ENCODE measurements at regions not wholly inside any gene's neighbourhood (a gene's known extent, or its start where the extent isn't known, plus 50 kb on each side); places are given as distances from the start of the nearest gene placed in this dataset.

- no peak for TF ChIP-seq EZH2phosphoT487 (IDR thresholded peaks at IDR 0.05; ENCODE audit: insufficient read depth, low read depth)
- no peak for TF ChIP-seq EZH2 (IDR thresholded peaks at IDR 0.05; ENCODE audit: insufficient read depth, poor library complexity, severe bottlenecking)
- no peaks in the 10 kb centered on the region for H3K9me3 ChIP-seq (ENCODE audit: low read depth)
- H3K79me2 ChIP-seq (ENCODE audit: insufficient read depth): no peaks in the 10 kb centered on the region
- no peaks in the 10 kb centered on the region for H4K20me1 ChIP-seq (ENCODE audit: insufficient read depth)
- H3K4me2 ChIP-seq (ENCODE audit: unreplicated experiment): no peak overlapping the region
- no peak for DNase-seq
- in situ Hi-C loops (cut with MboI): no loop called here
- no peaks in the 10 kb centered on the region for H3K27me3 ChIP-seq (replicated peaks; ENCODE audit: insufficient read depth)
- H3K9me2 ChIP-seq (ENCODE audit: insufficient read depth): no peaks in the 10 kb centered on the region
- H2AFZ ChIP-seq: no peak overlapping the region
- no peak overlapping the region for H3K4me3 ChIP-seq
- H3K9ac ChIP-seq: no peak overlapping the region
- no peaks in the 10 kb centered on the region for H3K4me1 ChIP-seq (ENCODE audit: insufficient read depth)
- no peaks in the 10 kb centered on the region for H3F3A ChIP-seq (ENCODE audit: insufficient read depth)
- no peaks in the 10 kb centered on the region for H3K36me3 ChIP-seq (ENCODE audit: low read depth)
- no peak overlapping the region for H3K27ac ChIP-seq
- 22 to 37% methylated on average over 7 of the region's 7 CpGs for WGBS, 2 experiments (ENCODE audit: low coverage in 1 of 2, low lambda C conversion rate in 2 of 2, missing lambda C conversion rate in 2 of 2)
Observed at GRCh38 chr5:20102293-20102692, 114.3 kb upstream of the CDH18 start.

- no peak for DNase-seq
- 6 to 12% methylated on average over 1 of the region's 1 CpG for WGBS, 2 experiments (ENCODE audit: low coverage in 1 of 2, low lambda C conversion rate in 2 of 2, missing lambda C conversion rate in 2 of 2)
- Histone ChIP-seq H3K79me2 (ENCODE audit: insufficient read depth) (no peaks in the 10 kb centered on the region), H3K4me2 (ENCODE audit: unreplicated experiment) (no peak overlapping the region), H3K27ac (no peak overlapping the region), H3F3A (ENCODE audit: insufficient read depth) (no peaks in the 10 kb centered on the region), H3K4me1 (ENCODE audit: insufficient read depth) (no peaks in the 10 kb centered on the region), H3K9ac (no peak overlapping the region), H3K36me3 (ENCODE audit: low read depth) (no peaks in the 10 kb centered on the region), H3K4me3 (no peak overlapping the region), H3K9me3 (ENCODE audit: low read depth) (no peaks in the 10 kb centered on the region), H4K20me1 (ENCODE audit: insufficient read depth) (no peaks in the 10 kb centered on the region), H2AFZ (no peak overlapping the region), H3K9me2 (ENCODE audit: insufficient read depth) (no peaks in the 10 kb centered on the region; the same call in 1 of the 2 replicates), H3K27me3 (replicated peaks; ENCODE audit: insufficient read depth) (no peaks in the 10 kb centered on the region)
- TF ChIP-seq EZH2 (IDR thresholded peaks at IDR 0.05; ENCODE audit: insufficient read depth, poor library complexity, severe bottlenecking): no peak
- TF ChIP-seq EZH2phosphoT487 (IDR thresholded peaks at IDR 0.05; ENCODE audit: insufficient read depth, low read depth): no peak
- in situ Hi-C loops (cut with MboI): no loop called here
Observed at GRCh38 chr5:20098694-20099093, 110.7 kb upstream of the CDH18 start.

DNA sequence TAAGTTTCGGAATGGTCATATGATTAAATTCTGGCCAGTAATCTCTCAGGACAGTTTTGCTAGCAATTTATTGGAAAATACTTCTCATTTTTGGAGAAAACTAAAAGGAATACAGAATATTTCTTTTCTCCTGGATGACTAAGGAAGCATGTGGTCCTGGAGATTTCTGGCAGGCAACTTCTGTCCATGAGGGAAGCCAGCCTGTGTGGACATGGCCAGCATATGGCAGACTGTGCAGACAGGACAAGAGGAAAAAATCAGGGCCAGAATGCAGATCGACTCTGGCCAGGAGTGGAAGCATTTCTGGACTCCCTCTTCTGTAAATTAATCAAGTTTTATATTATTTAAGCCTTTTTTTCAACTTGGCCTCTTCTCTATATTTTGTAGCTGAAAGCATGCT, 100.4 kb upstream of the CDH18 start:
- H2AFZ ChIP-seq: no peak overlapping the region
- no peaks in the 10 kb centered on the region for H3F3A ChIP-seq (ENCODE audit: insufficient read depth)
- TF ChIP-seq EZH2 (IDR thresholded peaks at IDR 0.05; ENCODE audit: insufficient read depth, poor library complexity, severe bottlenecking) (no peak), EZH2phosphoT487 (IDR thresholded peaks at IDR 0.05; ENCODE audit: insufficient read depth, low read depth) (no peak)
- no peaks in the 10 kb centered on the region for H3K36me3 ChIP-seq (ENCODE audit: low read depth)
- H3K27ac ChIP-seq: no peak overlapping the region
- no peak overlapping the region for H3K9ac ChIP-seq
- no peaks in the 10 kb centered on the region for H3K9me2 ChIP-seq (ENCODE audit: insufficient read depth)
- no peaks in the 10 kb centered on the region for H3K79me2 ChIP-seq (ENCODE audit: insufficient read depth)
- H3K4me3 ChIP-seq: no peak overlapping the region
- no peaks in the 10 kb centered on the region for H4K20me1 ChIP-seq (ENCODE audit: insufficient read depth)
- WGBS, 2 experiments (ENCODE audit: low coverage in 1 of 2, low lambda C conversion rate in 2 of 2, missing lambda C conversion rate in 2 of 2): 5 to 10% methylated on average over 2 of the region's 2 CpGs
- no peak for DNase-seq
- no peaks in the 10 kb centered on the region for H3K27me3 ChIP-seq (replicated peaks; ENCODE audit: insufficient read depth)
- no peaks in the 10 kb centered on the region for H3K4me1 ChIP-seq (ENCODE audit: insufficient read depth)
- no peak overlapping the region for H3K4me2 ChIP-seq (ENCODE audit: unreplicated experiment)
- in situ Hi-C loops (cut with MboI): no loop called here
- no peaks in the 10 kb centered on the region for H3K9me3 ChIP-seq (ENCODE audit: low read depth)

- H3K9me2 ChIP-seq (ENCODE audit: insufficient read depth): no peaks in the 10 kb centered on the region
- H2AFZ ChIP-seq: no peak overlapping the region
- DNase-seq: no peak
- 6 to 13% methylated on average over 2 of the region's 2 CpGs for WGBS, 2 experiments (ENCODE audit: low coverage in 1 of 2, low lambda C conversion rate in 2 of 2, missing lambda C conversion rate in 2 of 2)
- in situ Hi-C loops (cut with MboI): no loop called here
- H3K79me2 ChIP-seq (ENCODE audit: insufficient read depth): no peaks in the 10 kb centered on the region
- no peak overlapping the region for H3K4me3 ChIP-seq
- H3K4me1 ChIP-seq (ENCODE audit: insufficient read depth): no peaks in the 10 kb centered on the region
- no peak overlapping the region for H3K4me2 ChIP-seq (ENCODE audit: unreplicated experiment)
- H3K9ac ChIP-seq: no peak overlapping the region
- no peaks in the 10 kb centered on the region for H3K27me3 ChIP-seq (replicated peaks; ENCODE audit: insufficient read depth)
- H3K9me3 ChIP-seq (ENCODE audit: low read depth): no peaks in the 10 kb centered on the region
- no peaks in the 10 kb centered on the region for H3K36me3 ChIP-seq (ENCODE audit: low read depth)
- no peak overlapping the region for H3K27ac ChIP-seq
- no peaks in the 10 kb centered on the region for H3F3A ChIP-seq (ENCODE audit: insufficient read depth)
- no peaks in the 10 kb centered on the region for H4K20me1 ChIP-seq (ENCODE audit: insufficient read depth)
- no peak for TF ChIP-seq EZH2phosphoT487 (IDR thresholded peaks at IDR 0.05; ENCODE audit: insufficient read depth, low read depth)
- TF ChIP-seq EZH2 (IDR thresholded peaks at IDR 0.05; ENCODE audit: insufficient read depth, poor library complexity, severe bottlenecking): no peak
Observed at GRCh38 chr5:20087299-20087698, 99.3 kb upstream of the CDH18 start.

- peaks cover 3% of the 10 kb centered on the region for H3K9me3 ChIP-seq (ENCODE audit: low read depth)
- 1 to 5% methylated on average over 2 of the region's 2 CpGs for WGBS, 2 experiments (ENCODE audit: low coverage in 1 of 2, low lambda C conversion rate in 2 of 2, missing lambda C conversion rate in 2 of 2)
- TF ChIP-seq EZH2phosphoT487 (IDR thresholded peaks at IDR 0.05; ENCODE audit: insufficient read depth, low read depth) (no peak), EZH2 (IDR thresholded peaks at IDR 0.05; ENCODE audit: insufficient read depth, poor library complexity, severe bottlenecking) (no peak)
Observed at GRCh38 chr5:20077186-20077585, 89.2 kb upstream of the CDH18 start.

More at GRCh38 chr5:20077186-20077585, 89.2 kb upstream of the CDH18 start:
- DNase-seq: no peak
- no peaks in the 10 kb centered on the region for H3F3A ChIP-seq (ENCODE audit: insufficient read depth)
- no peaks in the 10 kb centered on the region for H4K20me1 ChIP-seq (ENCODE audit: insufficient read depth)
- no peak overlapping the region for H3K27ac ChIP-seq
- H3K4me1 ChIP-seq (ENCODE audit: insufficient read depth): no peaks in the 10 kb centered on the region
- H3K27me3 ChIP-seq (replicated peaks; ENCODE audit: insufficient read depth): no peaks in the 10 kb centered on the region
- no peak overlapping the region for H3K4me2 ChIP-seq (ENCODE audit: unreplicated experiment)
- no peaks in the 10 kb centered on the region for H3K36me3 ChIP-seq (ENCODE audit: low read depth)
- in situ Hi-C loops (cut with MboI): no loop called here
- H3K9ac ChIP-seq: no peak overlapping the region
- H3K4me3 ChIP-seq: no peak overlapping the region
- no peaks in the 10 kb centered on the region for H3K79me2 ChIP-seq (ENCODE audit: insufficient read depth)
- H2AFZ ChIP-seq: no peak overlapping the region
- H3K9me2 ChIP-seq (ENCODE audit: insufficient read depth): no peaks in the 10 kb centered on the region; the same call in 1 of the 2 replicates

All from GM23248 (cell line).